Cardiac septum (tissue), 1 donor: ENCODE measurements at regions not wholly inside any gene's neighbourhood (a gene's known extent, or its start where the extent isn't known, plus 50 kb on each side); places are given as distances from the start of the nearest gene placed in this dataset.
"Not testable (repeated sequence)": the region's sequence is repeated elsewhere in the genome, so short reads cannot be mapped to it uniquely, and the experiment has no call there.

ENCODE experiments used
- DNase-seq: peaks from one replicate; pipeline ENCODE4 v3.0.0-alpha.2; 2020; ENCODE audit warnings: low spot score
- intact Hi-C: fragments of 100-400 bp; cut with DNase I; formaldehyde crosslinking; loops from one replicate; pipeline ENCODE4 v1.14.0; 2022
- donor health status: DM: no; HTN: no; CAD: no.

DNA sequence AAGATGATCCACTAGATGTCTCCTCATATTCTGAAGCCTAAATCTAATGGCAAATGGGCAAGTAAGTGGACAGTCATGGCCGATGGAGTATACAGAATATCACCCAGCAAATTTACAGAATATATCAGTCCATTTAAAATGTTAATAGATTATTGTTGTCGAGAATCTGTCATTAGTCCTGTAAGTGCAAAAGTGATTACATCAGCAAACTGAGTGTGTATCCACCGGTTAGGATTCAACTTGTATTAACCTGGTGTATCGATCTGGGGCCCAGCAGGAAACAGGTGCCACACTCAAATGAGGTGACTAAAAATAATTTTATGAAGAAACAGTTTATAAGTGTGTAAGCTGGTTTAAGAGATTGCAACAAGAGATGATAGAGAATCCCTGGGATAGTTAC lies 367.9 kb upstream of the FAM47C start:
- intact Hi-C loops = no loop called here
- DNase-seq = no peak

DNA sequence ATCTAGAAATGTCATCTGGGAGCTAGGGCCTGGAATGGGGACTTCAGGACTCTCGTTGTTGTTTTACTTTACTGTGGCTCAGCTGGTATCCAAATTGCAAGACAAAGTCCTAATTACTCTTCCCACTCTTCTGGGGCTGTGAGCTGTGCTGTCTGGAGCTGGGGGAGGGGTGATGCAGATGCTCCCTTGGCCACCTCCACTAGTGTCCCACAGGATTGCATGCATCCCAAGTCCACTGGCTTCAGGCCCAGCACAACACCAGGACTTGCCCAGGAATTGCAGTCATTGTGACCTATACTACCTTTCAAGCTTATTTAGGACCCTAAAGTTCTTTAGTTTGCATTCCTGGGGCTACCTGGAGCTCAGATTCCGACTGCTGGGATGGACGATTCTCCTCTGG lies 366.1 kb upstream of the FAM47C start:
- intact Hi-C loops = no loop called here
- DNase-seq = no peak

- intact Hi-C loops = no loop called here
- no peak for DNase-seq
Measured at GRCh38 chrX:36650622-36651021, 357.5 kb upstream of the FAM47C start.

DNA sequence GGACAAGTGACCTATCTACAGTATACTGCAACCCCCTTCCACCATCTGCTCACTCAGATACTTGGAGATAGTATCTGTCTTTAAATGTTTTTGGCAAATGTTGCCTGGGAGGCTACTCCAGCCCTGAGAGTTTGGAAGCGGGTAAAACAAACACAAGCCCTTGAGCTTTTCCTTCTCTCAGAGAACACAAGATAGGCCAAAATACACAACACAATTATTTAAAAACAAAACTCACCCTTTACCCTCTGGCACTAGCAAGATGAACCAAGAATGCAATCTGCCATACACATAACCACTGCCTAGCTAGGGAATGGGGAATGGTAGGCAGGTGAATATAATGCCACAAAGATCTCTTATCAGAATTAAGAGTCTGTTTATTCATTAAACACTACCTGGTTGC lies 324.7 kb upstream of the FAM47C start:
- intact Hi-C loops = no loop called here
- DNase-seq = no peak

DNA sequence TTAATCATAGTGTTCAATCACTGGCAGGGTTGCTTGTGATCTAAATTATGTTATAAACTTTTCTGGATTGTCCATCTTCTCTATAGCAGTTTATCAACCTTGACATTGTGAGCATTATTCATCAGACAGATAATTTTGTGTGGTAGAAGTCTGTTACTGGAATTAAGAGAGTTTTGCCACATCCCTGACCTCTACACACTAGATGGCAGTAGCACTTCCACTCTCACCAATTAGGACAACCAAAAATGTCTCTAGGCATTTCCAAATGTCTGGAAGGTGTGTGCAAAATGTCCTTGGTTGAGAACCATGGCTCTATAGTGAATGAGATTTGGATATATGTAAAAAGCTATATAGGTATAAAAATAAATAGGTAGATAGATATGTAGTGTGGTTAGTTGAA lies 324.1 kb upstream of the FAM47C start:
- intact Hi-C loops = no loop called here

DNA sequence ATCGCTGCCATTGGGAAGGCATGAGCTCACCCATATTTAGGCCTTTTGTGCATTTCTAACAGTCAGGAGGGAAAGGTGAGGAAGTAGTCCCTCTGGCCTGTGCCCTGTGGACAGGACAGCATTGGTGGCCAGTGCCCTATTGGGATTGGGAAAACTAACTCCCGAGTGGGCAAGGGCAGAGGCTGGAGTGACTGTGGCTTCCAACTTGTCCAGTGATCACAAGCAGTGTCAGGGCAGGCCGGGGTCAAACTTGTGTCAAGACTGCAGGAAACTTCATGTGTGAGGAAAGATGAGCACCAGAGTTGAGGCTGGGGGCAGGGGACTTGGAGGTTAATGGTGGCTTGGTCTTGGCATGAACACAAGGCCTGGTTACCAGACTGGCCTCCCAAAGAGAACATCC lies 286.2 kb upstream of the FAM47C start:
- intact Hi-C loops = no loop called here
- DNase-seq = no peak

More for the DNA sequence above, 324.1 kb upstream of the FAM47C start:
- DNase-seq = no peak

- intact Hi-C loops = no loop called here
- DNase-seq = no peak
Measured at GRCh38 chrX:36753602-36754001, 254.6 kb upstream of the FAM47C start.

GRCh38 chrX:36787752-36788151 lies 220.4 kb upstream of the FAM47C start:
- intact Hi-C loops = no loop called here

DNA sequence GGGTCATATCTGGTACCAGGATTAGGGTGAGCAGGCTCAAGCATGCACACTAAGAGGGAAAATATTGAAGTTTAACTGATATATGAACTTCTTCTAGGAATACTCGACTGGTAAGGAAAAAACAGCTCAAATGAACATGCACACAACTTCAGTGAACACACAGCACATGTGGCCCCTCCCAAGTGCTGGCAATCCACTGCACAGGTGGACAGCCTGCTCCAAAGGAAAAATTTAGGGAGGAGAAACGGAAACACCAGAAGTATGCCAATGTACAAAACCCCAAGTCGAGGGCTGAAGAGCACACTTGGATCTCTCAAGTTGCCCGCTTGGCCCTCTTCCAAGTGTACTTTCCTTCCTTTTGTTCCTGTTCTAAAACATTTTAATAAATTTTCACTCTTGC lies 205.0 kb upstream of the FAM47C start:
- intact Hi-C loops = no loop called here

More at GRCh38 chrX:36787752-36788151, 220.4 kb upstream of the FAM47C start:
- no peak for DNase-seq

DNA sequence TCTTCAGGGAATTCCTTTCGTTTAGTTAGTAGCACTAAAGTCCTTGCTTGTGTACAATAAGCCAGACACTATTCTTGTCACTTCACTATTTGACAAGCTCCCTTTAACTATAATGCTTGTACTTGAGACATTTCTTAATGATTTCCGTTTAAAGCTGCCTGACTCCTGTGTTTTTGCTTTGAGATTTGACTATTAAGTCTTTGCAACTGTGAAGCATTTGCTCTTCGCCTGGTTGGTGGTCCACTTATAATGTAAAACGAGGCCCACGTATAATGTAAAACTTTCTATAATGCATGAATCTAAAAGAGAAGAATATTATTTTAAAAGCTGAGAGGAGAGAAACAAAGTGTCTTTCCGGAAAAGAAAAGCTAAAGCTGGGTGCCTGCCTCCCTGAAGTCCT lies 204.1 kb upstream of the FAM47C start:
- intact Hi-C loops = no loop called here
- DNase-seq = no peak

More for the DNA sequence above, 205.0 kb upstream of the FAM47C start:
- no peak for DNase-seq

GRCh38 chrX:36844857-36845256 lies 163.3 kb upstream of the FAM47C start:
- no peak for DNase-seq
- intact Hi-C loops = no loop called here

DNA sequence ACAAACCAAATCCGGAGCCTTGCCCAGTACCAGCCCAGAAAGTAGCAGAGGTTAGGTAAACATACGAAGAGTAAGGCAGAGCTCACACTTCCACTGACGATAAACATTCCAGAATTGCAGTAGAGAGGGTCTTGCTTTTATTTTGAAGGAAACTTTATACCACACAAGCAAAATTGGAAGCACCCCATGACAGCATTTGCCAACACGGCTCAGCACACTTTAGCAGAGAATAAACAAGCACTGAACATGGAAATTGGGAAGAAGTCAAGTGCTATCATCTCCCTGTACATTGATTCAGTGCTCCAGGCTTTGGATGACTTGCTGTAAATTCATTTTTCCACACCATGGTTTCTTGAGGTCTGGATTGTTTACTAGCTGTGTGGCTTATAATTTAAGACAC lies 160.7 kb upstream of the FAM47C start:
- intact Hi-C loops = no loop called here
- DNase-seq = no peak

GRCh38 chrX:36849407-36849806 lies 158.8 kb upstream of the FAM47C start:
- intact Hi-C loops = no loop called here
- DNase-seq = no peak

- DNase-seq = no peak
- intact Hi-C loops = no loop called here
Measured at GRCh38 chrX:36856849-36857248, 151.3 kb upstream of the FAM47C start.

DNA sequence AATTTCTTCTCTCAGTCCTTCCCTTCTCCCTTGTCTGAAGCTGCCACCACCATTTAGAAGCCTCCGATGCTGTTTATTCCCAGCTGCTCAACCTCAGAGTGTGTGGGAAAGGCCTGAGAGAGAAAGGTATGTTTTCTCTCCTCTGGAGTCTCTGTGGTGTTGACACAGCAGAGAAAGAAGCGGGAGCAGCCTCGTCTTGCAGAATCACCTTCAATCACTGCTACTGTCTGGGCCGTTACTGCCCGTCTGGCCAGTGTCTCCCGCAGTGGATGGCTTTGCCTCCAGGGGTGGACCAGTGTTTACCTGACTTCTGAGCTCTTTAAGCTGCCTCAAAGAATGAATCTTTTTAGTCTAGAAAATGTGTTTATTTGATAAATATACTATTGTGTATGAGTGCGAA lies 148.9 kb upstream of the FAM47C start:
- intact Hi-C loops = no loop called here
- DNase-seq = no peak

DNA sequence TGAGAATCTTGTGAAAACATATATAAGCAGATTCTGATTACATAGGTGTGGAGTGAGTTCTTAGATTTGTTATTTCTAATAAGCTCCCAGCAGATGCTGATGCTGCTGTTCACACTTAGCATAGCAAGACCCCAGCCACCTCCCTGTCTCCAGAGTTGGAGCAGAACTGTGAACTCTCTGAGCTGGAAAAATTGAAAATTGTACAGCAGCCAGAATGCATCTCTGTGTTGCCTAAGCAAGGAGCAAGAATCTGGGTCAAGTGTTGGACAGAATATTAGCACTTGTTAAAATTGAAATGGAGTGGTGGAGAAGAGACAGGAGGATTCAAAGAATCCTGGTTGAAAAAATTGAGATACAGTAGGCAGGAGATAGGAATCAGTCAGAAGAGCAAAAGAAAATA lies 146.6 kb upstream of the FAM47C start:
- DNase-seq = no peak
- intact Hi-C loops = loop anchor here (10.0 kb wide), 1 partner anchor 967 kb away; no protein-coding TSS in a partner anchor

- intact Hi-C loops = loop anchor here (10.0 kb wide), 1 partner anchor 972 kb away; no protein-coding TSS in a partner anchor
Measured at GRCh38 chrX:36867143-36867542, 141.0 kb upstream of the FAM47C start.

GRCh38 chrX:36868592-36868991 lies 139.6 kb upstream of the FAM47C start:
- intact Hi-C loops = loop anchor here (10.0 kb wide), 1 partner anchor 974 kb away; no protein-coding TSS in a partner anchor
- DNase-seq = no peak

More at GRCh38 chrX:36867143-36867542, 141.0 kb upstream of the FAM47C start:
- no peak for DNase-seq

- intact Hi-C loops = loop anchor here (10.0 kb wide), 1 partner anchor 975 kb away; no protein-coding TSS in a partner anchor
- DNase-seq = no peak
Measured at GRCh38 chrX:36869457-36869856, 138.7 kb upstream of the FAM47C start.

GRCh38 chrX:36897690-36898089 lies 110.5 kb upstream of the FAM47C start:
- intact Hi-C loops = no loop called here
- DNase-seq = no peak

DNA sequence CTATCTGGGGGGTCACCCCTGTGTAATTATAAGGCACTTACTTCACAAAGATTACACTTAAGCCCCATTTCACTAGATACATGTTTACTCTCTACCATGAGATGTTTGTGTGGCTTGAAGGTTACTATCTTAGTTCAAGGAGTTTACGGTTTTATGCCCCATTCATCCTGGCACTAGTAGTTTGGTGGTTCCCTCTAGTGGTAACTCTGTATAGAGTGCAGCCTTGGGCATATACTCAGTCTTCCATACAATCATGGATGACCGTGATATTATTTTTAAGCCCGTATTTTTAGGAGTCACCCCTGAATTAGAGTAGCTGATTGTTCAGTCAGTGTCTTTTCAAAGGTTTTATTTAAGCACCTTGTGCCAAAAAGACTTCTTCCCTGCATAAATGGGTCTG lies 109.9 kb upstream of the FAM47C start:
- DNase-seq = no peak
- intact Hi-C loops = no loop called here

DNA sequence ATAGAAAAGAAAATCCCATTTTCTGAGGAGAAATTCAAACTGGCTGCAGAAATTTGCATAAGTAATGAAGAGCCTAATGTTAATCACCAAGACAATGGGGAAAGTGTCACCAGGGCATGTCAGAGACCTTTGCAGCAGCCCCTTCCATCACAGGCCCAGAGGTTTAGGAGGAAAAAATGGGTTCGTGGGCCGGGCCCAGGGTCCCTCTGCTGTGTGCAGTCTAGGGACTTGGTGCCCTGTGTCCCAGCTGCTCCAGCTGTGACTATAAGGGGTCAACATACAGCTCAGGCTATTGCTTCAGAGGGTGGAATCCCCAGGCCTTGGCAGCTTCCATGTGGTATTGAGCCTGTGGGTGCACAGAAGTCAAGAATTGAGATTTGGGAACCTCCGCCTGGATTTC lies 103.6 kb upstream of the FAM47C start:
- DNase-seq, intact Hi-C loops: not testable (repeated sequence)
